ENCODE measurements at regions not wholly inside any gene's neighbourhood (a gene's known extent, or its start where the extent isn't known, plus 50 kb on each side); places are given as distances from the start of the nearest gene placed in this dataset.
"Not testable (repeated sequence)": the region's sequence is repeated elsewhere in the genome, so short reads cannot be mapped to it uniquely, and the experiment has no call there.

DNA sequence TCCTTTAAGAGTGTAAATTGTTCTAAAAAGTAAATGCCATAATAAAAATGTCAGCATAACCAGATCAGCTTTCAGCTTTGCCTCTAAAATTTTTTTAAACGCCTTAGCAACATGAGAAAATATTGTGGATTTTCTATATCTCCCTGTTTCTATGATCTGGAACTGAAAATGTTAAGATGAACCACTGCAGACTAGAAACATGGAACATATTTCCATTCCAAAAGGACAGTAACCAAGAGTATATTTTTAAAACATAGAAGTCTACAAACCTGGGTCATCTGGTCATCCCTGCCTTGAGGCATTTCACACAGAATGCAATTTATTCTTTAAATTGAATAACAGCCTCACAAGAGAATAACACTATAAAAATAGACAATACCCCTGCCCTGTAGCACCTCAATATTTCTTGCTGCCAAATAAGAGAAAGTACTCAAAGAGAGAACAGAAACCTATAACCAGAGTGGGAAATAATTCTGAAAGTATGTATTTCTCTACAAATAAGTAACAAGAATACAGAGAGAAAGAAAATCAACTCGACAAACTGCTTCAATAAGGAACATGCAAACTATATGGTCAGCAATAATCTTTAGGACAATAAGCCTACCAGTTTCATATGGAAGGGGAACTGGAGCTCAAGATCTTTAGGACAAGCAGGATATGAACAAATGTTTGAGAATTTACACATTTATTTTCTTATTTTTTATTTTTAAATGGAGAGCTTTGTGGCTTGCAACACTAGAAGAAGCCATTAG is 949.0 kb downstream of the EPHA3 start:
- no peaks in the 10 kb centered on the region for H3K36me3 ChIP-seq (ENCODE audit: control insufficient read depth in 2 of 2, insufficient read depth in 2 of 2, low read length in 1 of 2)

DNA sequence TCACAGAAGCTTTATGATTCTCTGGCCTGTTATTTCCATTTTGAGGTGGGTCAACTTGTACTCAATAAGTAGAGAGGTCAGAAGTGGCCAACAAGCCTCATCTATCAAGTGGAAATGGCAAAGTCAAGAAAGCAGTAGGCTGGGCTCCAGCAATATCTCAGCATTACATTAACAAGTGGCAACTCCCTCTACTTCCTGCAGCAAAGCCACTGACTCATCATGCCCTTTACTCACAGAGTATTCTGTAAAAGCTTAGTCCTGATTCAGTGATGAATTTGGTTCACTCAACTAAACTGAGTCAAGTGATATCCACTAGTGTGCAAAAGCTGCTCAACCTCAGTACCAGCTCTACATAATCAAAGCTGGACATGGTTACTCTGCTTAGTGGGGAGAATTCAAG is 954.6 kb downstream of the EPHA3 start:
- no peak overlapping the region for H3K27ac ChIP-seq (ENCODE audit: low read depth in 2 of 2, low read length in 1 of 2)

More for the DNA sequence above, 949.0 kb downstream of the EPHA3 start:
- Histone ChIP-seq H3K4me3 (ENCODE audit: low read depth in 1 of 2, low read length in 2 of 2) (no peak overlapping the region), H3K27me3 (ENCODE audit: control insufficient read depth in 1 of 2, insufficient read depth in 2 of 2, low read length in 2 of 2) (no peaks in the 10 kb centered on the region), H3K27ac (ENCODE audit: low read depth in 2 of 2, low read length in 1 of 2) (no peak overlapping the region), H3K4me1 (ENCODE audit: control insufficient read depth in 2 of 2, insufficient read depth in 2 of 2, low read length in 1 of 2) (no peaks in the 10 kb centered on the region), H3K9me3 (ENCODE audit: control insufficient read depth in 2 of 2, insufficient read depth in 1 of 2, low read depth in 1 of 2, low read length in 1 of 2) (no peaks in the 10 kb centered on the region)
- 71 to 79% methylated on average over 2 of the region's 2 CpGs for WGBS, 2 donors

DNA sequence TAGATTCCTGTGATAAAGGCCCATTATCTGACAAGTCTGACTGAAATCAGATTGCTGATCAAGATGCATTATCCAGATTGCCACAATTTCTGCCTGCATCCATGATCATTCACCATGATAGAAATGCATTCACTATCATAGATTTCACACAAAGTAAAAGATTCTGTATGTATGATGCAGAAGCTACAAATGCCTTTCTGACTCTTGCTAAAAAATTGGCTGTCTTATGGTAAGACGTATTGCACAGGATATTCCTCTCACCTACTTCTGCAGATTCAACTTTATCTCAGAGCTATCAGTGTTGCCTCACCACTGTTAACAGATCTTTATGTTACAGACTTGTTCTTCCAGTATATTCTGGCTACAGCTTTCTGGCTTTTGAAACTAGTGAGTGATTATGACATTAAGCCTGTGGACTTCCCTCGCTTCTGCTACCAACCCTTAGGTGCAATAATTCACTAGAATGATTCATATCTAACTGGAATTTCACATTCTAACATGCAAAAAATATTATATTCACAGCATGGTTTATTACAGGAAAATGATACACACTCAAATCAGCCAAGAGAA is 955.3 kb downstream of the EPHA3 start:
- Histone ChIP-seq H3K36me3 (ENCODE audit: control insufficient read depth in 2 of 2, insufficient read depth in 2 of 2, low read length in 1 of 2) (no peaks in the 10 kb centered on the region), H3K4me1 (ENCODE audit: control insufficient read depth in 2 of 2, insufficient read depth in 2 of 2, low read length in 1 of 2) (no peaks in the 10 kb centered on the region), H3K27me3 (ENCODE audit: control insufficient read depth in 1 of 2, insufficient read depth in 2 of 2, low read length in 2 of 2) (no peaks in the 10 kb centered on the region), H3K27ac (ENCODE audit: low read depth in 2 of 2, low read length in 1 of 2) (no peak overlapping the region), H3K4me3 (ENCODE audit: low read depth in 1 of 2, low read length in 2 of 2) (no peak overlapping the region), H3K9me3 (ENCODE audit: control insufficient read depth in 2 of 2, insufficient read depth in 1 of 2, low read depth in 1 of 2, low read length in 1 of 2) (no peaks in the 10 kb centered on the region)
- WGBS, 2 donors: 66 to 75% methylated on average over 2 of the region's 2 CpGs

More for the DNA sequence above, 954.6 kb downstream of the EPHA3 start:
- no peaks in the 10 kb centered on the region for H3K9me3 ChIP-seq (ENCODE audit: control insufficient read depth in 2 of 2, insufficient read depth in 1 of 2, low read depth in 1 of 2, low read length in 1 of 2)
- no peaks in the 10 kb centered on the region for H3K27me3 ChIP-seq (ENCODE audit: control insufficient read depth in 1 of 2, insufficient read depth in 2 of 2, low read length in 2 of 2)
- no peak overlapping the region for H3K4me3 ChIP-seq (ENCODE audit: low read depth in 1 of 2, low read length in 2 of 2)
- no peaks in the 10 kb centered on the region for H3K4me1 ChIP-seq (ENCODE audit: control insufficient read depth in 2 of 2, insufficient read depth in 2 of 2, low read length in 1 of 2)
- no peaks in the 10 kb centered on the region for H3K36me3 ChIP-seq (ENCODE audit: control insufficient read depth in 2 of 2, insufficient read depth in 2 of 2, low read length in 1 of 2)

DNA sequence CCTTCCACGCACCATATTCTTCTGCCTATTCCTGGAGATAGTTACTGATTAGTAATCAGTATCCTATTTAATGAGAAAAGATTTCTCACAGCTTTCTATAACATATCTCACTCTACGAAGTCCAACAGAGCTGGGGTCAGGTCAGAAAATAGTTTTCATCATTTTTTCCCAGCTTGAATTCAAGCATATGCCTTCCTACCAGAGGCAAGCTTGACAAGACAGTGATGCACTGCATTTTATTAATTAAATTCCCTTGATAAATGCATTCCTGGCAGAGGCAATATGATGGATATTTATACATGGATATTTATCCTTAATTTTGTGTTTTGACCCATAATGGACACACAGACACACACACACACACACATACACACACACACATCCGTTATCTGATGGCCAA is 961.4 kb downstream of the EPHA3 start:
- Histone ChIP-seq H3K4me3 (ENCODE audit: low read depth in 1 of 2, low read length in 2 of 2) (no peak overlapping the region), H3K4me1 (ENCODE audit: control insufficient read depth in 2 of 2, insufficient read depth in 2 of 2, low read length in 1 of 2) (no peaks in the 10 kb centered on the region), H3K27ac (ENCODE audit: low read depth in 2 of 2, low read length in 1 of 2) (no peak overlapping the region), H3K9me3 (ENCODE audit: control insufficient read depth in 2 of 2, insufficient read depth in 1 of 2, low read depth in 1 of 2, low read length in 1 of 2) (no peaks in the 10 kb centered on the region), H3K27me3 (ENCODE audit: control insufficient read depth in 1 of 2, insufficient read depth in 2 of 2, low read length in 2 of 2) (no peaks in the 10 kb centered on the region), H3K36me3 (ENCODE audit: control insufficient read depth in 2 of 2, insufficient read depth in 2 of 2, low read length in 1 of 2) (no peaks in the 10 kb centered on the region)
- 64 to 74% methylated on average over 3 of the region's 3 CpGs for WGBS, 2 donors

DNA sequence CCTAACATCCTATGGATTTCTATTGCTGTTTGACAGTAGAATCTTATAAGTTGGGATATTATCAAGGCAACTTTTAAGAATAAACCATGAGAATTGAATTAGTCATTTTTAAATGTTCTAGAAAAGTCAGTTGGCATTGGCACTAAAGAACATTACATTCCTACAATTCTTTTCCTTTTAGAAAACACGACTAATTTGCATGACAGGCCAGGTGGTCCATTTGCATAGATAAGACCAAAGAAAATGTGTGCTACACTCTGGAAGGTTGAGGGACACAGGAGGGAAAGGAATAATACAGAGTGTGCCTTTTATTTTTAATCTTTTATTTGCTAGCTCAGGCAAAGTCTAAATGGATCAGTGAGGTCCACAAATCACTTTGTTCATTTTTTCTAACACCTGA is 962.3 kb downstream of the EPHA3 start:
- WGBS, 2 donors: 34 to 41% methylated on average over 1 of the region's 1 CpG
- Histone ChIP-seq H3K9me3 (ENCODE audit: control insufficient read depth in 2 of 2, insufficient read depth in 1 of 2, low read depth in 1 of 2, low read length in 1 of 2) (no peaks in the 10 kb centered on the region), H3K4me3 (ENCODE audit: low read depth in 1 of 2, low read length in 2 of 2) (no peak overlapping the region), H3K27me3 (ENCODE audit: control insufficient read depth in 1 of 2, insufficient read depth in 2 of 2, low read length in 2 of 2) (no peaks in the 10 kb centered on the region), H3K4me1 (ENCODE audit: control insufficient read depth in 2 of 2, insufficient read depth in 2 of 2, low read length in 1 of 2) (no peaks in the 10 kb centered on the region), H3K27ac (ENCODE audit: low read depth in 2 of 2, low read length in 1 of 2) (no peak overlapping the region), H3K36me3 (ENCODE audit: control insufficient read depth in 2 of 2, insufficient read depth in 2 of 2, low read length in 1 of 2) (no peaks in the 10 kb centered on the region)

DNA sequence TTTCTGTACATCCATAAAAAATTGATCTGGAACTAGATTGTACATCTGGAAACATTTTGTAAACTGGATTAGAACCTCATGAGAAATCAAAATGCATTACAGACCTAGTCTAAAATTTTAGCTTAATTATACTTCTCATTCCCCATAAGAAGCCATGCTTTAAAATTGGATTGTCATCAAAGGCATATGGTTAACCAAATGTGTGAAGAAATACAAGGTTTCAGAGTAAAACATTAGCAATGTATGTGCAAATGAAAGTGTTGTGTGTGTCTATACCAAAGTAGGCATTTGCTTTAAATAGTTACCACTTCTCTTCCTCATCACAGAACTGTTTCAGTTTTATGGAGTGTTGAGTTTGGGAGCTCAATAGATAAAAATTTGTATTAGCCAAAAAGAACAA is 968.7 kb downstream of the EPHA3 start:
- Histone ChIP-seq H3K27ac (ENCODE audit: low read depth in 2 of 2, low read length in 1 of 2) (no peak overlapping the region), H3K4me3 (ENCODE audit: low read depth in 1 of 2, low read length in 2 of 2) (no peak overlapping the region), H3K36me3 (ENCODE audit: control insufficient read depth in 2 of 2, insufficient read depth in 2 of 2, low read length in 1 of 2) (no peaks in the 10 kb centered on the region), H3K27me3 (ENCODE audit: control insufficient read depth in 1 of 2, insufficient read depth in 2 of 2, low read length in 2 of 2) (no peaks in the 10 kb centered on the region), H3K4me1 (ENCODE audit: control insufficient read depth in 2 of 2, insufficient read depth in 2 of 2, low read length in 1 of 2) (no peaks in the 10 kb centered on the region), H3K9me3 (ENCODE audit: control insufficient read depth in 2 of 2, insufficient read depth in 1 of 2, low read depth in 1 of 2, low read length in 1 of 2) (no peaks in the 10 kb centered on the region)

DNA sequence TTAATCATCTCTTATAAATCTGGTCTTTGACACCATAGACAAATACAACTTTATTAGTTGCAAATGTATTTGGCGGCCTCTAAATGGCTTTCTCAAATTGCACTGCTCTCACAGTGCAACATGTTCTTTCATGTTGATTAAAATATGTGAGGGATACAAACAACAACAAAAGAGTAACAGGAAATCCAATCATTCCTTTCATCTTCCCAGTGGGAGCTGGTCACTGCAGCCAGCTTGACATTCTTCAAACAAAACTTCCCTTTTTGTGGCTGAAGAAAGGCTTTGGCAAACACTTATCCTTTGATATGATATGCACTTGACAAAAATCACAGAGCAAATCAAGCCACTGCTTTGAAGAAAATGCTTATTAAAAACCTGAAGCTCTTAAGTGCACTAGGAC is 973.6 kb downstream of the EPHA3 start:
- H3K4me1 ChIP-seq (ENCODE audit: control insufficient read depth in 2 of 2, insufficient read depth in 2 of 2, low read length in 1 of 2): no peaks in the 10 kb centered on the region
- no peak overlapping the region for H3K4me3 ChIP-seq (ENCODE audit: low read depth in 1 of 2, low read length in 2 of 2)
- H3K9me3 ChIP-seq (ENCODE audit: control insufficient read depth in 2 of 2, insufficient read depth in 1 of 2, low read depth in 1 of 2, low read length in 1 of 2): no peaks in the 10 kb centered on the region
- 56 to 61% methylated on average over 1 of the region's 1 CpG for WGBS, 2 donors
- no peaks in the 10 kb centered on the region for H3K27me3 ChIP-seq (ENCODE audit: control insufficient read depth in 1 of 2, insufficient read depth in 2 of 2, low read length in 2 of 2)
- H3K36me3 ChIP-seq (ENCODE audit: control insufficient read depth in 2 of 2, insufficient read depth in 2 of 2, low read length in 1 of 2): no peaks in the 10 kb centered on the region
- no peak overlapping the region for H3K27ac ChIP-seq (ENCODE audit: low read depth in 2 of 2, low read length in 1 of 2)

DNA sequence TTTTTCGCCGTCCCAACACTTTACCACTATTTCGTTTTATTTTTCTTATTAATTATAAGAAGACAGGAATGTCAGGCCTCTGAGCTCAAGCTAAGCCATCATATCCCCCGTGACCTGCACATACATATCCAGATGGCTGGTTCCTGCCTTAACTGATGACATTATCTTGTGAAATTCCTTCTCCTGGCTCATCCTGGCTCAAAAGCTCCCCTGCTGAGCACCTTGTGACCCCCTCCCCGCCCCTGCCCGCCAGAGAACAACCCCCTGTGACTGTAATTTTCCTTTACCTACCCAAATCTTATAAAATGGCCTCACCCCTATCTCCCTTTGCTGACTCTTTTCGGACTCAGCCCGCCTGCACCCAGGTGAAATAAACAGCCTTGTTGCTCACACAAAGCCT is 978.9 kb downstream of the EPHA3 start:
- not testable (repeated sequence) for H3K4me1 ChIP-seq (ENCODE audit: control insufficient read depth in 2 of 2, insufficient read depth in 2 of 2, low read length in 1 of 2); H3K27ac ChIP-seq (ENCODE audit: low read depth in 2 of 2, low read length in 1 of 2); H3K9me3 ChIP-seq (ENCODE audit: control insufficient read depth in 2 of 2, insufficient read depth in 1 of 2, low read depth in 1 of 2, low read length in 1 of 2); H3K4me3 ChIP-seq (ENCODE audit: low read depth in 1 of 2, low read length in 2 of 2); H3K27me3 ChIP-seq (ENCODE audit: control insufficient read depth in 1 of 2, insufficient read depth in 2 of 2, low read length in 2 of 2); H3K36me3 ChIP-seq (ENCODE audit: control insufficient read depth in 2 of 2, insufficient read depth in 2 of 2, low read length in 1 of 2)
- WGBS, 2 donors: 76 to 77% methylated on average over 8 of the region's 8 CpGs

DNA sequence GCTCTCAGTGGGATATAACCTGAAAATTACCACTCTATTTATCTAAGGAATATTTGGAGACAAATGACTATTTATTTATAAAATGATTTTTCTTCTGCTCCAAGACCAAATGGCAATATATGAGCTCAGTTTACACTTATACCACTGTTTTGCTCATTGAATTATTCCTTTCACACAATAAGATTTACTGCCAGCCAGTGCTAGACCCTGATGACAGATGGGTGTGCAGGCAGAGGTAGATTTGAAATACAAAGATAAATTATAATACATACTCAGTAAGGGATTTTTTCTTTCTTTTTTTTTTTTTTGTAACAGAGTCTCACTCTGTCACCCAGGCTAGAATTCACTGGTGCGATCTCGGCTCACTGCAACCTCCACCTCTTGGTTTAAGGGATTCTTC is 980.3 kb downstream of the EPHA3 start:
- H3K4me1 ChIP-seq (ENCODE audit: control insufficient read depth in 2 of 2, insufficient read depth in 2 of 2, low read length in 1 of 2): no peaks in the 10 kb centered on the region
- H3K36me3 ChIP-seq (ENCODE audit: control insufficient read depth in 2 of 2, insufficient read depth in 2 of 2, low read length in 1 of 2): no peaks in the 10 kb centered on the region
- WGBS, 2 donors: 95 to 99% methylated on average over 2 of the region's 2 CpGs
- H3K9me3 ChIP-seq (ENCODE audit: control insufficient read depth in 2 of 2, insufficient read depth in 1 of 2, low read depth in 1 of 2, low read length in 1 of 2): no peaks in the 10 kb centered on the region
- no peak overlapping the region for H3K27ac ChIP-seq (ENCODE audit: low read depth in 2 of 2, low read length in 1 of 2)
- no peak overlapping the region for H3K4me3 ChIP-seq (ENCODE audit: low read depth in 1 of 2, low read length in 2 of 2)
- no peaks in the 10 kb centered on the region for H3K27me3 ChIP-seq (ENCODE audit: control insufficient read depth in 1 of 2, insufficient read depth in 2 of 2, low read length in 2 of 2)

DNA sequence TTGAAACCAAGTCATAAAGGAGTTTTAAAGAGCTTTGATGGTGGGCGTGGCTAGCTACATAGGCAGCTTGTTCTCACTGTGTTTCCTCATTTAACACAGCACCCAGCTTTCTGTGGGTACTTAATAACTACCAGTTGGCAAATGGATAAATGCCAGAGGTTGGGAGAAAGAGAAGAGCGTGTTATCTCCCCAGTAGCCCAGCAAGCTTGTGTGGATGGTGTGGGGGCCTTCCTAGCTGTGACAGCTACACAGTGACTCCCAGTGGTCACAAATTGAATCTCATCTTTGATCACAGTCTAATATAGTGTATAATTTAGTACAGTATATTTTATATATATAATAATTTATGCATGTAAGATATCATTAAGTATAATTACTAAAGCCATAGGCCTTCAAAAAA is 984.1 kb downstream of the EPHA3 start:
- H3K27ac ChIP-seq (ENCODE audit: low read depth in 2 of 2, low read length in 1 of 2): no peak overlapping the region
- H3K36me3 ChIP-seq (ENCODE audit: control insufficient read depth in 2 of 2, insufficient read depth in 2 of 2, low read length in 1 of 2): no peaks in the 10 kb centered on the region
- no peaks in the 10 kb centered on the region for H3K4me1 ChIP-seq (ENCODE audit: control insufficient read depth in 2 of 2, insufficient read depth in 2 of 2, low read length in 1 of 2)
- no peak overlapping the region for H3K4me3 ChIP-seq (ENCODE audit: low read depth in 1 of 2, low read length in 2 of 2)
- WGBS, 2 donors: 24 to 29% methylated on average over 2 of the region's 2 CpGs
- no peaks in the 10 kb centered on the region for H3K27me3 ChIP-seq (ENCODE audit: control insufficient read depth in 1 of 2, insufficient read depth in 2 of 2, low read length in 2 of 2)
- H3K9me3 ChIP-seq (ENCODE audit: control insufficient read depth in 2 of 2, insufficient read depth in 1 of 2, low read depth in 1 of 2, low read length in 1 of 2): no peaks in the 10 kb centered on the region

Measured in esophagus (tissue), 2 donors.